Prostate gland (tissue), 2 donors: ENCODE measurements at regions not wholly inside any gene's neighbourhood (a gene's known extent, or its start where the extent isn't known, plus 50 kb on each side); places are given as distances from the start of the nearest gene placed in this dataset.
"Not testable (repeated sequence)": the region's sequence is repeated elsewhere in the genome, so short reads cannot be mapped to it uniquely, and the experiment has no call there.

ENCODE experiments used
- DNase-seq: peaks from one replicate; pipeline ENCODE4 v3.0.0-alpha.2; 2019; ENCODE audit warnings: low spot score
- H3K27ac ChIP-seq, 2 donors: fragments of 200-600 bp; sonication (generic); 2 replicates each; pipeline ENCODE4 v1.5.1; 2017 to 2019
- H3K27me3 ChIP-seq: fragments of 200-600 bp; sonication (generic); replicated peaks from 2 replicates; pipeline ENCODE4 v1.5.1; 2019; ENCODE audit not compliant: insufficient read depth
- H3K36me3 ChIP-seq, 2 donors: fragments of 200-600 bp; sonication (generic); 1 replicate in 1 of 2; 2 replicates in 1 of 2; pipeline versions ENCODE4 v1.5.1 to v1.8.1; 2017 to 2019
- H3K4me1 ChIP-seq: fragments of 200-600 bp; sonication (generic); replicated peaks from 2 replicates; pipeline ENCODE4 v1.5.1; 2019
- H3K4me3 ChIP-seq, 2 donors: fragments of 200-600 bp; sonication (generic); 2 replicates each; pipeline ENCODE4 v1.5.1; 2017 to 2019
- H3K9me3 ChIP-seq: fragments of 200-600 bp; sonication (generic); 2 replicates; pipeline ENCODE4 v1.5.1; 2017
- CTCF ChIP-seq, 4 experiments: fragments of 200-600 bp in 2 of 4; fragments of 450-650 bp in 2 of 4; sonication (generic) in 2 of 4; IDR thresholded peaks; 1 replicate in 3 of 4; 2 replicates in 1 of 4; pipeline ENCODE4 v1.5.1; 2016 to 2019; ENCODE audit warnings: antibody characterized with exemption in 4 of 4, mild to moderate bottlenecking in 2 of 4, moderate library complexity in 2 of 4
- POLR2A ChIP-seq: fragments of 450-650 bp; IDR thresholded peaks from one replicate; pipeline ENCODE4 v1.6.1; 2016; ENCODE audit warnings: antibody characterized with exemption, mild to moderate bottlenecking
- POLR2AphosphoS5 ChIP-seq: sonication (generic); formaldehyde crosslinking; IDR thresholded peaks from one replicate; pipeline ENCODE4 v1.6.1; 2017; ENCODE audit warnings: antibody characterized with exemption
- WGBS: methylation state at CpG from one replicate; pipeline ENCODE4 v1.1.5; 2018; 5-methylcytosine and 5-hydroxymethylcytosine counted together
- intact Hi-C: fragments of 100-400 bp; cut with DNase I; formaldehyde crosslinking; loops from one replicate; pipeline ENCODE4 v1.14.2; 2022

GRCh38 chr2:122570641-122571040 lies 815.2 kb downstream of the TSN start:
- H3K27ac ChIP-seq, result no peak overlapping the region
- DNase-seq, result no peak
- intact Hi-C loops, result no loop called here
- no peak overlapping the region for H3K4me3 ChIP-seq
- no peaks in the 10 kb centered on the region for H3K36me3 ChIP-seq
- no peak for TF ChIP-seq POLR2A
- TF ChIP-seq POLR2AphosphoS5, result no peak
- no peak for TF ChIP-seq CTCF (IDR thresholded peaks at IDR 0.05)
- 77% methylated on average over 15 of the region's 15 CpGs for WGBS
- no peaks in the 10 kb centered on the region for H3K4me1 ChIP-seq
- H3K27me3 ChIP-seq, result no peaks in the 10 kb centered on the region
- no peaks in the 10 kb centered on the region for H3K9me3 ChIP-seq

GRCh38 chr2:122571471-122571870 lies 816.0 kb downstream of the TSN start:
- H3K27me3 ChIP-seq, intact Hi-C loops, H3K9me3 ChIP-seq, H3K4me3 ChIP-seq, H3K36me3 ChIP-seq, H3K27ac ChIP-seq, DNase-seq, H3K4me1 ChIP-seq: not testable (repeated sequence)

- Histone ChIP-seq H3K4me3 (no peak overlapping the region), H3K9me3 (no peaks in the 10 kb centered on the region), H3K36me3 (no peaks in the 10 kb centered on the region), H3K27ac (no peak overlapping the region), H3K27me3 (no peaks in the 10 kb centered on the region), H3K4me1 (no peaks in the 10 kb centered on the region)
- no peak for DNase-seq
- intact Hi-C loops, result no loop called here
- no peak for TF ChIP-seq POLR2AphosphoS5
- no peak for TF ChIP-seq POLR2A
- TF ChIP-seq CTCF (IDR thresholded peaks at IDR 0.05), result no peak
These were observed 819.6 kb downstream of the TSN start for GRCh38 chr2:122575076-122575475.

- Histone ChIP-seq H3K27ac (no peak overlapping the region), H3K27me3 (no peaks in the 10 kb centered on the region), H3K9me3 (no peaks in the 10 kb centered on the region), H3K4me3 (no peak overlapping the region), H3K36me3 (no peaks in the 10 kb centered on the region), H3K4me1 (no peaks in the 10 kb centered on the region)
- 92% methylated on average over 2 of the region's 2 CpGs for WGBS
- DNase-seq, result no peak
- intact Hi-C loops, result no loop called here
- TF ChIP-seq POLR2A, result no peak
These were observed 827.9 kb downstream of the TSN start for GRCh38 chr2:122583159-122583917.

- H3K36me3 ChIP-seq, result no peaks in the 10 kb centered on the region
- DNase-seq, result no peak
- intact Hi-C loops, result no loop called here
- H3K4me3 ChIP-seq, result no peak overlapping the region
- WGBS, result 73% methylated on average over 3 of the region's 3 CpGs
- TF ChIP-seq CTCF (IDR thresholded peaks at IDR 0.05), result no peak
- no peak for TF ChIP-seq POLR2A
- TF ChIP-seq POLR2AphosphoS5, result no peak
- no peaks in the 10 kb centered on the region for H3K27me3 ChIP-seq
- no peaks in the 10 kb centered on the region for H3K4me1 ChIP-seq
- H3K9me3 ChIP-seq, result no peaks in the 10 kb centered on the region
- no peak overlapping the region for H3K27ac ChIP-seq
These were observed 835.1 kb downstream of the TSN start for GRCh38 chr2:122590524-122590923.

GRCh38 chr2:122595065-122595464 lies 839.6 kb downstream of the TSN start:
- H3K27me3 ChIP-seq, result no peaks in the 10 kb centered on the region
- H3K4me3 ChIP-seq, result no peak overlapping the region
- intact Hi-C loops, result no loop called here
- 58% methylated on average over 2 of the region's 2 CpGs for WGBS
- H3K27ac ChIP-seq, result no peak overlapping the region
- H3K4me1 ChIP-seq, result no peaks in the 10 kb centered on the region
- no peak for DNase-seq
- no peaks in the 10 kb centered on the region for H3K36me3 ChIP-seq
- no peak for TF ChIP-seq POLR2AphosphoS5
- TF ChIP-seq CTCF (IDR thresholded peaks at IDR 0.05), result no peak
- TF ChIP-seq POLR2A, result no peak
- no peaks in the 10 kb centered on the region for H3K9me3 ChIP-seq
